Activated CD4-positive, alpha-beta memory T cell treated with anti-CD3 and anti-CD28 coated beads, Interleukin-2, amount 10 ng/mL, durations not matched to agents 7 days and 5 days (primary cell): ENCODE measurements at regions not wholly inside any gene's neighbourhood (a gene's known extent, or its start where the extent isn't known, plus 50 kb on each side); places are given as distances from the start of the nearest gene placed in this dataset.
"Not testable (repeated sequence)": the region's sequence is repeated elsewhere in the genome, so short reads cannot be mapped to it uniquely, and the experiment has no call there.

Source experiments
- CTCF ChIA-PET: fragments of 350-600 bp; sonication (Branson Sonifier 250); formaldehyde crosslinking; loops from one replicate; lab custom pipeline; 2021; ENCODE audit warnings: antibody characterized with exemption, inconsistent platforms; lab: Charles Lee
- POLR2A ChIA-PET: fragments of 350-600 bp; sonication (Branson Sonifier 250); formaldehyde crosslinking; loops from one replicate; lab custom pipeline; 2021; ENCODE audit warnings: antibody characterized with exemption; lab: Charles Lee
- DNase-seq: peaks from one replicate; pipeline ENCODE4 v3.0.0-alpha.2; 2020
- H3K27ac Mint-ChIP-seq: one replicate; pipeline ENCODE4 v1.8.0; 2021; ENCODE audit warnings: mild to moderate bottlenecking, mixed read lengths
- H3K27me3 Mint-ChIP-seq: one replicate; pipeline ENCODE4 v1.8.0; 2021; ENCODE audit warnings: mixed read lengths
- H3K36me3 Mint-ChIP-seq: one replicate; pipeline ENCODE4 v1.8.0; 2021; ENCODE audit warnings: low read depth, mixed read lengths
- H3K4me1 Mint-ChIP-seq: one replicate; pipeline ENCODE4 v1.8.0; 2021; ENCODE audit warnings: mixed read lengths
- H3K4me3 Mint-ChIP-seq: one replicate; pipeline ENCODE4 v1.8.0; 2021; ENCODE audit warnings: mild to moderate bottlenecking, mixed read lengths
- H3K9me3 Mint-ChIP-seq: one replicate; pipeline ENCODE4 v1.8.0; 2021; ENCODE audit warnings: mixed read lengths

DNA sequence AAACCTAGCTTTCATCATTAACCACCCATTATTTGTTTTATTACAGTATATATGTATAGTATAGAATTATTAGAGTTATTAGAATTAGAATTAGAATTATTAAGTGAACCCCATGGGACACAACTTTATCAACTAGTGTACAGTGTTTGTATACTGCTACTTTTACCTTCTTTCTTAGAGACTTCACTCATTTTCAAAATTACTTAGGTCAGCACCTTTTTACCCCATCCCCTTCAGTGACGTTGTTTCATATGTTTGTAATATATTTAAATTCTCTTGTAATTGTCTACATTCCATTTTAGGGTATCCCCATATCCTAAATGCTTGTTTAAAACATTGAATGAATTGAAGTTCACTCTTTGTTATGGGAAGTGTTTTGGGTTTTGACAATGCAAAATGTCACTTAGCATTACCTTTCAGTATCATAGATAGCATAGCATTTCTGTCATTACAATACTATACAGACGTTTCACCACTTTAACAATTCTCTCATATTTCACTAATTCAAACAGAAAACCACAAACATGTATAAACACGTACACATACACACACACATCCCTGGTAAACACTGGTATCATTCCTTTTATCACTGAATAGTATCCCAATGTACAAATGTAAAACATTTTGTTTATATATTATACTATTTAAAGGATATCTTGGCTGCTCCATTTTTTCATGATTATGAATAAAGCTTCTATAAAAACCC lies 229.9 kb upstream of the MAGI2 start:
- POLR2A ChIA-PET = no interaction called here

DNA sequence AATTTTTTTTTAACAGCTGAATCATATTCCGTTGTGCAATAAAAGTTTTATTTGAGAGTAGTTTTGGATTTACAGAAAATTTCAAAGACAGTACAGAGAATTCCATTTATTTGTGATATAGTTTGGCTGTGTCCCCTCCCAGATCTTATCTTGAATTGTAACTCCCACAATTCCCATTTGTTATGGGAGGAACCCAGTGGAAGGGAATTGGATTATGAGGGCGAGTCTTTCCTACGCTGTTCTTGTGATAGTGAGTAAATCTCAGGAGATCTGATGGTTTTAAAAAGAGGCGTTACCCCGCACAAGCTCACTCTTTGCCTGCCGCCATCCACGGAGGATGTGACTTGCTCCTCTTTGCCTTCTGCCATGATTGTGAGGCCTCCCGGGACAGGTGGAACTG lies 228.0 kb upstream of the MAGI2 start:
- Mint-ChIP-seq H3K9me3 (peaks cover 7% of the 10 kb centered on the region), H3K4me3 (no peak overlapping the region), H3K4me1 (no peaks in the 10 kb centered on the region), H3K36me3 (no peaks in the 10 kb centered on the region), H3K27me3 (no peaks in the 10 kb centered on the region), H3K27ac (no peak overlapping the region)
- ChIA-PET POLR2A (no interaction called here), CTCF (no interaction called here)
- DNase-seq = no peak

More for the DNA sequence above, 229.9 kb upstream of the MAGI2 start:
- CTCF ChIA-PET = no interaction called here
- H3K4me1 Mint-ChIP-seq = no peaks in the 10 kb centered on the region
- peaks cover 7% of the 10 kb centered on the region for H3K9me3 Mint-ChIP-seq
- H3K27ac Mint-ChIP-seq = no peak overlapping the region
- no peaks in the 10 kb centered on the region for H3K27me3 Mint-ChIP-seq
- DNase-seq = no peak
- no peaks in the 10 kb centered on the region for H3K36me3 Mint-ChIP-seq
- H3K4me3 Mint-ChIP-seq = no peak overlapping the region

DNA sequence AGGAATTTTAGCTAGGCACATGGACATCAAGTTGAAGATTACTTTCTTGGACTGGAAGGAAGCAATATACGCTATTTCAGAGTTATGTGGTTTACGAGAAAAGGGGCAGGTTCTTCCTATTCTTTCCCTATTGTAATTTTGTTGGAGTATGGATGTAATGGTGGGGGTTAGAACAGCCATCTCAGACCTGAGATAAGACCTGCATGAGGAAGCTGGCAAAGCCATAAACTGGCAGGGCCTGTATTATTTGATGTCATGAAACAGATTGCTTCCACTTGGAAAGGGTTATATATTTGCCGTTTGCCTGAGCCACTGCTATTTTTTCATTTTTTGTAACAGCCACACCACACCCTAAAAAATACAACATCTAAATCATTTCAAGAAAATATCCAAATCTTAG lies 220.5 kb upstream of the MAGI2 start:
- no peak overlapping the region for H3K27ac Mint-ChIP-seq
- CTCF ChIA-PET = no interaction called here
- no peak for DNase-seq
- H3K36me3 Mint-ChIP-seq = no peaks in the 10 kb centered on the region
- POLR2A ChIA-PET = no interaction called here
- H3K9me3 Mint-ChIP-seq = peaks cover 9% of the 10 kb centered on the region
- H3K4me1 Mint-ChIP-seq = no peaks in the 10 kb centered on the region
- no peak overlapping the region for H3K4me3 Mint-ChIP-seq
- H3K27me3 Mint-ChIP-seq = no peaks in the 10 kb centered on the region

DNA sequence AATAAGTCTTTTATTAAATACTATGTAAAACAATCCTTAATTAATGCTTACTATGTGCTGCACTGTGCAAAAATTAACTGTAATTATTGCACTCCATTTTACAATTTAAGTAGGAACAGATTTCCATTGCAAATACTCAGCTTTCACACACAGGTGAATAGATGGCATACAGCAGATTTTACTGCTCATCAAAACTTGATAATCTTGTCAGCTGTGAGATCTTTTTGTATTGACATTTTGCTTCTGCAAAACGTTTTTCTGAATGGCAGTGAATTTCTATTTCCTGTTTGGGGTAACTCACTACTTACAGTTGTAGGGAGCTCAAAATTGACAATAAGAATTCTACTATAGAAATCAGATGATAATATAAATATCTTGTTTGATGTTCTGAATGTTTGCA lies 220.0 kb upstream of the MAGI2 start:
- POLR2A ChIA-PET = no interaction called here
- no peak for DNase-seq
- Mint-ChIP-seq H3K27ac (no peak overlapping the region), H3K4me1 (no peaks in the 10 kb centered on the region), H3K9me3 (peaks cover 9% of the 10 kb centered on the region), H3K4me3 (no peak overlapping the region), H3K36me3 (no peaks in the 10 kb centered on the region), H3K27me3 (no peaks in the 10 kb centered on the region)
- CTCF ChIA-PET = no interaction called here

DNA sequence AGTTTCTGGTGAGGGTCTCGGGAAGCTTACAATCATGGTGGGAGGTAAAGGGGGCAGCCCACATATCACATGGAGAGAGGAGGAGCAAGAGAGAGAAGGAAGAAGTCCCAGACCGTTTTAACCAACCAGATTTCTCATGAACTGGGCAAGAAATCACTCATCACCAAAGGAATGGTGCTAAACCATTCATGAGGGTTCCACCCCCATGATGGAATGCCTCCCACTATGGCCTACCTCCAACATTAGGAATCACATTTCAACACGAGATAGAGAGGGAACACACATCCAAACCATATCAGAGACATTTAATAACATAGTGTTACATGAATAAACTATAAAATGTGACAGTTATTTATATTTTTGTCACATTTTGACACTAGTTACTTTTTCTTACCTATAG lies 214.8 kb upstream of the MAGI2 start:
- POLR2A ChIA-PET = no interaction called here
- no peak for DNase-seq
- no peaks in the 10 kb centered on the region for H3K4me1 Mint-ChIP-seq
- H3K27me3 Mint-ChIP-seq = no peaks in the 10 kb centered on the region
- no peak overlapping the region for H3K27ac Mint-ChIP-seq
- H3K4me3 Mint-ChIP-seq = no peak overlapping the region
- CTCF ChIA-PET = no interaction called here
- H3K36me3 Mint-ChIP-seq = no peaks in the 10 kb centered on the region
- H3K9me3 Mint-ChIP-seq = peaks cover 16% of the 10 kb centered on the region

DNA sequence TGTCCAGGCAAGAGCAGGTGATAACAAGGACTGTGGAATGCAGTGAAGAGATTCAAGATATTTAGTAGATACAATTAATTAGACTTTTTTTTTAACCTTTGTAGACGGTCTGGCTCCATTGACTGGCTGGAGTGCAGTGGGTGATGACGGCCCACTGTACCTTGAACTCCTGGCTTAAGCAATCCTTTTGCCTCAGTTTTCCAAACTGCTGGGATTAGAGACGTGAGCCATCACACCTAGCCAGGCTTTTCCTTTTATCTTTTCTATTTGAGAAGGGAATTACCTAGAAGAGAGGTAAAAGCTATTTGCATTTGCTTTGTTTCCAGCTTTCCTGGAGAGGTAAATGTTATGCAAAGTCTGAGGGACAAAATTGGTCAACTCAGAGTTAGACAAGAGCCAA lies 213.0 kb upstream of the MAGI2 start:
- Mint-ChIP-seq H3K4me3 (no peak overlapping the region), H3K4me1 (no peaks in the 10 kb centered on the region), H3K9me3 (peaks cover 12% of the 10 kb centered on the region), H3K27ac (no peak overlapping the region), H3K27me3 (no peaks in the 10 kb centered on the region), H3K36me3 (no peaks in the 10 kb centered on the region)
- ChIA-PET CTCF (no interaction called here), POLR2A (no interaction called here)
- DNase-seq = no peak

DNA sequence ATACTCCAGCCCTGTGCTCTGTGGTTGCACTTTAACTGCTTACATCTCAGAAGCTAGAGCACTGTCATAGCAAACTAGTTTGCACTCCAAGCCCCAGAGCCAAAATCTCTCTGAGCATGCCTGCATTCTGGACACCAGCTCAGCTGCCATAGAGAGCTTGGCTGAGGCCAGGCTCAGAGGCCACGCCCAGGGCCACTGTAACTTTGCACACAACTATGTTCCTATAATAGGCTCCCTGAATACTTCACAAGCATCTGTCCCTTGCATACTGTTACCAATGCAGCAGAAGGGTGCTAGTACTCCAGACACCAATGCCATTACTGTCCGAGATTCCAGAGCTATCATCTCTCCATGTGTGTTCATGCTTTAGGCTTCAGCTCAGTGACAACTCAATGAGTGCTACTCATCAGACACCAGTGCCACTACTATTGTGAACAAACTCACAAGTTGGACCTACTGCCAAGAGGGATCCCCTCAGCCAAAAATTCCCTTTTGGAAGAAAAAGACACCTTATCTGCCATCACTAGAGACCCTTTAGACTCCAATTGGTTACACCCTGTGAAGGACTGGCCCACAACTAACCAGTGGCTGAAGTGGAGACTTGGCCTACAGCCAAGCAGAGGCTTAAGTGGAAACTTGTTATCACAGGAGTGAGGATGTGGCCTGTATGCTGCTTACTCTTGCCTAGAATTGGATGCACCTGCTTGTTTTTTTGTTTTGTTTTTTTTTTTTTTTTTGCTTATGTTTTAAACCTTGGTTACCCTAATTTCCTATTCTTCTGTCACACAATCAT lies 211.6 kb upstream of the MAGI2 start:
- CTCF ChIA-PET = no interaction called here
- H3K9me3 Mint-ChIP-seq = peaks cover 15% of the 10 kb centered on the region

DNA sequence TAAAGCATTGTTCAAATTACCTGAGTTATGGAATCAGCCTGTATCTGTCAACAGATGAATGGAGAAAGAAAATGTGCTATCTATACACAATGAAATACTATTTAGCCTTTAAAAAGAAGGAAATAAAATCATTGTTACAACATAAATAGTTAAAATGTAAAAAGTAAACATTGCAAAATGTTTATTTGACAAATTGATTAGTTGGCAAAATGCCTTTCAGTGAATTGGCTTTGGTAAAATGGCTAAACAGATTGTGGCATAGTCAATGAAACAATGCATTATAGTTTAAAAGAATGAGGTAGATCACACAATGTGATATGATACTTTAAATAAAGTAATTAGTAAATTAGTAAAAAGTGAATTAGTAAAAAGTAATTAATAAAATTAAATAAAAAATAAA lies 204.8 kb upstream of the MAGI2 start:
- ChIA-PET POLR2A (no interaction called here), CTCF (no interaction called here)
- Mint-ChIP-seq H3K4me1 (no peaks in the 10 kb centered on the region), H3K27ac (no peak overlapping the region), H3K27me3 (no peaks in the 10 kb centered on the region), H3K36me3 (no peaks in the 10 kb centered on the region), H3K4me3 (no peak overlapping the region), H3K9me3 (peaks cover 5% of the 10 kb centered on the region)
- DNase-seq = no peak

More for the DNA sequence above, 211.6 kb upstream of the MAGI2 start:
- Mint-ChIP-seq H3K36me3 (no peaks in the 10 kb centered on the region), H3K4me1 (no peaks in the 10 kb centered on the region), H3K4me3 (no peak overlapping the region), H3K27ac (no peak overlapping the region), H3K27me3 (no peaks in the 10 kb centered on the region)
- POLR2A ChIA-PET = no interaction called here
- no peak for DNase-seq

DNA sequence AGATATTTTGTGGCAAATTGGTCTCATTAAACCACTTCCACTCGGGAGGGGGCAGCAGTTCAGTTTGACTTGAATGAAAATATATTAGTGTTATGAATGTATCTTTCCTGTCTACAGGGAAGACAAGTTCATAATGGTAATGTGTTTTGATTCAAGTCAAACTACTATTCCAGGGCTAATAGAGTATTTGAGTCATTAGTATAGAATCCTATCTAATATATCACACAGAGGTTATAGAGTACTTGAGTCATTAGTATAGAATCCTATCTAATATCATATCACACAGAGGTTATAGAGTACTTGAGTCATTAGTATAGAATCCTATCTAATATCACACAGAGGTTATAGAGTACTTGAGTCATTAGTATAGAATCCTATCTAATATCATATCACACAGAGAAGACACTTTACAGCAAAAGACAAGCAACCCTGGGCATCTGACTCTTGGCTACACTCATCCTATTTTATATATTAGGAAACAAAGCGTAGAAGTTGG lies 199.7 kb upstream of the MAGI2 start:
- Mint-ChIP-seq H3K36me3 (no peaks in the 10 kb centered on the region), H3K27me3 (no peaks in the 10 kb centered on the region), H3K9me3 (no peaks in the 10 kb centered on the region), H3K27ac (no peak overlapping the region), H3K4me3 (no peak overlapping the region), H3K4me1 (no peaks in the 10 kb centered on the region)
- ChIA-PET CTCF (no interaction called here), POLR2A (no interaction called here)
- DNase-seq = no peak

DNA sequence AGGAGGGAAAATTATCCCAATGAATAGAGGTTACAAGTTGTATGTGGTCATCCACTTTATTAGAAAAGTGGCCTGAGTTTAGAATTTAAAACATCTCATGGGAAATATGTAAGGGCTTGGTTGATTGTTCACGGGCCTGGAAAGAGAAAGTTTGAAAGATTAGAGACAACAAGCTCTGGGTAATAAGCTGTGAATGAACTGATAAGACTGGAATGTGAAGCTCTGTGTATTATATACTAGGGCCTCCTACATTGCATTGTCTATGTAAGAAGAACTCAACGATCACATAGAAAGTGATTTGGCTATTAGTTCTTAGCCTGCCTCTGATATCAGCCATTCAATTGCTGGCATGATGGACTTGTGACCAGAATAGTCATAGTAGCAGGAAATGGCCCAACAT lies 199.2 kb upstream of the MAGI2 start:
- H3K4me3 Mint-ChIP-seq = no peak overlapping the region
- H3K4me1 Mint-ChIP-seq = no peaks in the 10 kb centered on the region
- POLR2A ChIA-PET = no interaction called here
- no peak overlapping the region for H3K27ac Mint-ChIP-seq
- peaks cover 3% of the 10 kb centered on the region for H3K9me3 Mint-ChIP-seq
- CTCF ChIA-PET = no interaction called here
- no peaks in the 10 kb centered on the region for H3K36me3 Mint-ChIP-seq
- no peak for DNase-seq
- no peaks in the 10 kb centered on the region for H3K27me3 Mint-ChIP-seq

DNA sequence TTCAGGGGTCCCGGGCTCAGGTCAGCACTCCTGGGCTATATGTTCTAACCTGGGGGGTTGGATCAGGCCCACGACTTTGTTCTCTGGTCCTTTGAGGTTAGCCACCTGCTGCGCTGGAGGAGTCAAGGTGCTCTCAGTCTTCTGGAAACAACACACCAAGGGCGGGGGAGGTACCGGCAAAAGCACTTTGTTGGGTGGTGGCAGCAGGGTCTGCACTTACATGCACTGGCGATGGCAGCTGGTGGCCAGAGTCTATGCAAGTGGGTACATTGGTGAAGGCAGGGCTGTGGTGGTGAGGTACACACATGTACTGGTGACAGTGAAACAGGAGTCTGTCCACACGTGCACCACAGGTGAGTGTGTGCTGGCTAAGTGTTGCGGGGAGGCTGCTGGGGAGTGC lies 194.2 kb upstream of the MAGI2 start:
- Mint-ChIP-seq H3K9me3 (peaks cover 8% of the 10 kb centered on the region), H3K36me3 (no peaks in the 10 kb centered on the region), H3K27me3 (no peaks in the 10 kb centered on the region), H3K27ac (no peak overlapping the region), H3K4me1 (no peaks in the 10 kb centered on the region), H3K4me3 (no peak overlapping the region)
- POLR2A ChIA-PET = no interaction called here
- no peak for DNase-seq
- CTCF ChIA-PET = no interaction called here

DNA sequence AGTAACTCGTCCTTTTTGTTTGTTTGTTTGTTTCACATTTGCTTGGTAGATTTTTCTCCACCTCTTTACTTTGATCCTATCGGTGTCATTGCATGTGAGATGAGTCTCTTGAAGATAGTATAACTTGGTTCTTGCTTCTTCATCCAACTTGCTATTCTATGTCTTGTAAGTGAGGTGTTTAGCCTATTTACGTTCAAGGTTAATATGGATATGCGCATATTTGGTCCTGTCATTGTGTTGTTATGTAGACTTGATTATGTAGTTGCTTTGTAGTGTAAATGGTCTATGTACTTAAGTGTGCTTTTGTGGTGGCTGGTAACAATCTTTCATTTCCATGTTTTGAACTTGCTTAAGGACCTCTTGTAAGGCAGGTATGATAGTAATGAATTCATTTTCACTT lies 192.8 kb upstream of the MAGI2 start:
- POLR2A ChIA-PET = no interaction called here
- Mint-ChIP-seq H3K9me3 (peaks cover 8% of the 10 kb centered on the region), H3K27ac (no peak overlapping the region), H3K4me3 (no peak overlapping the region), H3K27me3 (no peaks in the 10 kb centered on the region), H3K4me1 (no peaks in the 10 kb centered on the region), H3K36me3 (no peaks in the 10 kb centered on the region)
- CTCF ChIA-PET = no interaction called here
- no peak for DNase-seq

DNA sequence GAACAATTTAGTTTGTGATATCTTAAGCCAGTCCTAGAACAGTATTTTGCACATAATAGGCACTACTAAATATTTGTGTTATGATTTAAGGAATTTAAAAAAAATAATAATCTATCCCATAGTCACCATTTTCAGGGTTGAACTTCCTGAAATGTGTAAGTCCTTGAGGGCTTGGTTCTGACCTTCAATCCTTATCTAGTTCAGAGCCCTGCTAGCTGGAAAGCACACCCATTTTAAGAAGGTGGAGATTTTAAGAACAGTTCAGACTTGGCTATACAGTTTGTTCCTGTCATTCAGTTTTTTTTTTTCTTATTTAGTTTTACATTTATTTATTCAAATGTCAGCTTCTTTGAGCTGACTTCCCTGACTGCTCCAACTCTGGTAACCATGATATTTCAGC lies 183.4 kb upstream of the MAGI2 start:
- DNase-seq = no peak
- POLR2A ChIA-PET = no interaction called here
- Mint-ChIP-seq H3K36me3 (no peaks in the 10 kb centered on the region), H3K27ac (no peak overlapping the region), H3K9me3 (no peaks in the 10 kb centered on the region), H3K4me3 (no peak overlapping the region), H3K4me1 (no peaks in the 10 kb centered on the region), H3K27me3 (no peaks in the 10 kb centered on the region)
- CTCF ChIA-PET = no interaction called here

DNA sequence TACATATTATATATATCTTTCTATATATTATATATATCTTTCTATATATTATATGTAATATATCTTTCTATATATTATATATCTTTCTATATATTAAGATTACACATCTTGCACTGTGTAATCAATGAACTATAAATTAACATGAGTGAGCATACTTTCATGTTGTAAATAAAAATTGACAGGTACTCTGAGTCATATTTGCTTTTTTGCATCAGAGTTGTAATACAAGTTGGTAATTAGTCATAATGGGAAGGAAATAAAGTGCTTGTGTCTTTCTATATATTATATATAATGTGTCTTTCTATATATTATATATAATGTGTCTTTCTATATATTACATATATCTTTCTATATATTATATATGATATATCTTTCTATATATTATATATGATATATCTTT lies 172.5 kb upstream of the MAGI2 start:
- H3K36me3 Mint-ChIP-seq, H3K4me3 Mint-ChIP-seq, POLR2A ChIA-PET, H3K27ac Mint-ChIP-seq, H3K27me3 Mint-ChIP-seq, H3K9me3 Mint-ChIP-seq, DNase-seq, H3K4me1 Mint-ChIP-seq, CTCF ChIA-PET: not testable (repeated sequence)
